A549 (cell line): ENCODE measurements at regions not wholly inside any gene's neighbourhood (a gene's known extent, or its start where the extent isn't known, plus 50 kb on each side); places are given as distances from the start of the nearest gene placed in this dataset.

Experiments
- ATAC-seq, 2 experiments: fragments of 200-7000 bp in 1 of 2; fragments of >200 bp in 1 of 2; cut with Nextera tagmentation in 1 of 2; cut with Tn5 transposase in 1 of 2; 3 replicates each; pipeline versions ENCODE4 v1.8.0 to v1.9.1; 2018 to 2020; ENCODE audit warnings: mild to moderate bottlenecking in 1 of 2, moderate library complexity in 1 of 2
- CTCF ChIA-PET: fragments of 300-600 bp; sonication (Branson Sonifier 250); formaldehyde crosslinking; extraction: SDS; loops from one replicate; lab custom pipeline; 2021; ENCODE audit warnings: antibody characterized with exemption, inconsistent platforms; lab: Yijun Ruan, JAX
- POLR2A ChIA-PET: fragments of 350-600 bp; formaldehyde crosslinking; extraction: SDS; loops from one replicate; lab custom pipeline; 2021; ENCODE audit warnings: antibody characterized with exemption, inconsistent platforms; lab: Yijun Ruan, JAX
- DNase-seq, 2 experiments: peaks; one replicate each; pipeline versions ENCODE4 v3.0.0 to v3.0.0-alpha.2; 2011 to 2016; ENCODE audit warnings: low read depth in 1 of 2, low spot score in 1 of 2
- FAIRE-seq: peaks from 2 replicates; lab custom pipeline; 2011; peaks lifted over from hg19 to GRCh38; lab: Jason Lieb, UNC
- H3K27ac ChIP-seq, 2 experiments: fragments of >200 bp; sonication (Bioruptor Twin); formaldehyde crosslinking; 3 replicates each; pipeline ENCODE4 v1.5.1; 2016 to 2017
- H3K4me1 ChIP-seq: fragments of >200 bp; sonication (Bioruptor Twin); formaldehyde crosslinking; 3 replicates; pipeline ENCODE4 v1.6.1; 2016
- H3K4me2 ChIP-seq: fragments of >200 bp; sonication (Bioruptor Twin); formaldehyde crosslinking; 3 replicates; pipeline ENCODE4 v1.6.1; 2016
- H3K4me3 ChIP-seq: fragments of >200 bp; sonication (Bioruptor Twin); formaldehyde crosslinking; 3 replicates; pipeline ENCODE4 v1.5.1; 2016
- H3K9me3 ChIP-seq: fragments of >200 bp; sonication (Bioruptor Twin); formaldehyde crosslinking; 3 replicates; pipeline ENCODE4 v1.6.1; 2016
- BHLHE40 ChIP-seq: IDR thresholded peaks from 2 replicates; pipeline ENCODE4 v1.6.1; 2012; ENCODE audit warnings: low read depth, low read length, inconsistent platforms
- CBX8 ChIP-seq: fragments of 200-600 bp; sonication (generic); IDR thresholded peaks from 2 replicates; pipeline ENCODE4 v1.6.1; 2016
- CEBPB ChIP-seq, 2 experiments: fragments of >200 bp in 1 of 2; sonication (Bioruptor Twin) in 1 of 2; formaldehyde crosslinking in 1 of 2; IDR thresholded peaks; 2 replicates each; pipeline ENCODE4 v1.6.1; 2012 to 2016
- EHMT2 ChIP-seq: fragments of 200-600 bp; sonication (generic); IDR thresholded peaks from 2 replicates; pipeline ENCODE4 v1.6.1; 2016; ENCODE audit warnings: antibody characterized with exemption, low read depth, mild to moderate bottlenecking, moderate library complexity
- FOSB ChIP-seq: fragments of 250-450 bp; sonication (Bioruptor Pico); IDR thresholded peaks from 2 replicates; pipeline ENCODE4 v1.5.0; 2020; ENCODE audit warnings: mild to moderate bottlenecking, moderate library complexity
- FOXS1 ChIP-seq: fragments of 250-450 bp; sonication (Bioruptor Pico); IDR thresholded peaks from 2 replicates; pipeline ENCODE4 v1.5.0; 2020; ENCODE audit warnings: mild to moderate bottlenecking, moderate library complexity
- GATA3 ChIP-seq: IDR thresholded peaks from 2 replicates; pipeline ENCODE4 v1.6.1; 2012; ENCODE audit warnings: borderline replicate concordance
- HOXB5 ChIP-seq: fragments of 250-450 bp; sonication (Bioruptor Pico); IDR thresholded peaks from 2 replicates; pipeline ENCODE4 v1.5.0; 2020; ENCODE audit warnings: mild to moderate bottlenecking, moderate library complexity
- KDM5A ChIP-seq: fragments of 200-600 bp; sonication (generic); IDR thresholded peaks from 2 replicates; pipeline ENCODE4 v1.6.1; 2016; ENCODE audit warnings: antibody characterized with exemption, mild to moderate bottlenecking
- MYC ChIP-seq: IDR thresholded peaks from 2 replicates; pipeline ENCODE4 v1.6.1; 2012; ENCODE audit warnings: mild to moderate bottlenecking, inconsistent platforms, low read length, improper control_type of control experiment, borderline replicate concordance
- NPAS2 ChIP-seq: fragments of 250-450 bp; sonication (Bioruptor Pico); IDR thresholded peaks from 2 replicates; pipeline ENCODE4 v1.8.0; 2022; ENCODE audit warnings: mild to moderate bottlenecking, moderate library complexity, borderline replicate concordance
- NR3C1 ChIP-seq: fragments of >200 bp; sonication (Bioruptor Twin); formaldehyde crosslinking; IDR thresholded peaks from 3 replicates; pipeline ENCODE4 v1.6.1; 2017
- POLR2A ChIP-seq: IDR thresholded peaks from 2 replicates; pipeline ENCODE4 v1.6.1; 2012; ENCODE audit warnings: mild to moderate bottlenecking, low read length
- POLR2AphosphoS2 ChIP-seq: conservative IDR thresholded peaks from 2 replicates; pipeline ENCODE4 v1.6.1; 2012; ENCODE audit warnings: low read length, improper control_type of control experiment, inconsistent platforms
- RAD21 ChIP-seq, 2 experiments: fragments of >200 bp in 1 of 2; sonication (Bioruptor Twin) in 1 of 2; formaldehyde crosslinking in 1 of 2; IDR thresholded peaks in 1 of 2; conservative IDR thresholded peaks in 1 of 2; 2 replicates in 1 of 2; 3 replicates in 1 of 2; pipeline ENCODE4 v1.6.1; 2012 to 2018; ENCODE audit warnings: inconsistent platforms in 1 of 2
- RARB ChIP-seq: fragments of 250-450 bp; sonication (Bioruptor Pico); IDR thresholded peaks from 2 replicates; pipeline ENCODE4 v1.8.0; 2021; ENCODE audit warnings: mild to moderate bottlenecking, moderate library complexity
- RCOR1 ChIP-seq: fragments of 150-350 bp; IDR thresholded peaks from 2 replicates; pipeline ENCODE4 v1.6.1; 2014; ENCODE audit warnings: antibody characterized with exemption, low read length, low read depth
- RFX5 ChIP-seq: fragments of 450-650 bp; IDR thresholded peaks from 2 replicates; pipeline ENCODE4 v1.7.1; 2014; ENCODE audit warnings: antibody characterized with exemption, mild to moderate bottlenecking, moderate library complexity
- RNF2 ChIP-seq: fragments of 200-600 bp; sonication (generic); IDR thresholded peaks from 2 replicates; pipeline ENCODE4 v1.6.1; 2016; ENCODE audit warnings: low read depth, mild to moderate bottlenecking, antibody characterized with exemption, moderate library complexity, borderline replicate concordance
- SREBF2 ChIP-seq: fragments of 450-650 bp; IDR thresholded peaks from 2 replicates; pipeline ENCODE4 v1.6.1; 2014; ENCODE audit warnings: mild to moderate bottlenecking, moderate library complexity
- TP53 ChIP-seq: fragments of 250-450 bp; sonication (Bioruptor Pico); IDR thresholded peaks from 2 replicates; pipeline ENCODE4 v1.5.0; 2021; ENCODE audit warnings: mild to moderate bottlenecking, moderate library complexity
- ZC3H11A ChIP-seq: fragments of 450-650 bp; IDR thresholded peaks from 2 replicates; pipeline ENCODE4 v1.6.1; 2014; ENCODE audit warnings: antibody characterized with exemption, mild to moderate bottlenecking
- ZNF302 ChIP-seq: fragments of 250-450 bp; sonication (Bioruptor Pico); IDR thresholded peaks from 2 replicates; pipeline ENCODE4 v1.9.0; 2021; ENCODE audit warnings: inconsistent platforms, mild to moderate bottlenecking, moderate library complexity
- ZSCAN20 ChIP-seq: fragments of 250-450 bp; sonication (Bioruptor Pico); IDR thresholded peaks from 2 replicates; pipeline ENCODE4 v1.8.0; 2022; ENCODE audit warnings: mild to moderate bottlenecking, moderate library complexity
- WGBS: methylation state at CpG from one replicate; pipeline ENCODE4 v1.1.6; 2017; ENCODE audit errors: missing lambda C conversion rate; 5-methylcytosine and 5-hydroxymethylcytosine counted together
- TF ChIP-seq, protein P1 (sequence below): fragments of 250-450 bp; sonication (Bioruptor Pico); IDR thresholded peaks from 2 replicates; pipeline ENCODE4 v1.5.0; 2020; ENCODE audit warnings: low read depth, mild to moderate bottlenecking, moderate library complexity
- TF ChIP-seq, protein P2 (sequence below): fragments of 450-650 bp; IDR thresholded peaks from 2 replicates; pipeline ENCODE4 v1.6.1; 2014; ENCODE audit warnings: antibody characterized with exemption
- TF ChIP-seq, protein P3 (sequence below): fragments of 250-450 bp; sonication (Bioruptor Pico); IDR thresholded peaks from 2 replicates; pipeline ENCODE4 v1.5.0; 2021; ENCODE audit warnings: mild to moderate bottlenecking, moderate library complexity, borderline replicate concordance
- TF ChIP-seq, protein P4 (sequence below): fragments of >200 bp; sonication (Bioruptor Twin); formaldehyde crosslinking; IDR thresholded peaks from 2 replicates; pipeline ENCODE4 v1.6.1; 2016

DNA sequence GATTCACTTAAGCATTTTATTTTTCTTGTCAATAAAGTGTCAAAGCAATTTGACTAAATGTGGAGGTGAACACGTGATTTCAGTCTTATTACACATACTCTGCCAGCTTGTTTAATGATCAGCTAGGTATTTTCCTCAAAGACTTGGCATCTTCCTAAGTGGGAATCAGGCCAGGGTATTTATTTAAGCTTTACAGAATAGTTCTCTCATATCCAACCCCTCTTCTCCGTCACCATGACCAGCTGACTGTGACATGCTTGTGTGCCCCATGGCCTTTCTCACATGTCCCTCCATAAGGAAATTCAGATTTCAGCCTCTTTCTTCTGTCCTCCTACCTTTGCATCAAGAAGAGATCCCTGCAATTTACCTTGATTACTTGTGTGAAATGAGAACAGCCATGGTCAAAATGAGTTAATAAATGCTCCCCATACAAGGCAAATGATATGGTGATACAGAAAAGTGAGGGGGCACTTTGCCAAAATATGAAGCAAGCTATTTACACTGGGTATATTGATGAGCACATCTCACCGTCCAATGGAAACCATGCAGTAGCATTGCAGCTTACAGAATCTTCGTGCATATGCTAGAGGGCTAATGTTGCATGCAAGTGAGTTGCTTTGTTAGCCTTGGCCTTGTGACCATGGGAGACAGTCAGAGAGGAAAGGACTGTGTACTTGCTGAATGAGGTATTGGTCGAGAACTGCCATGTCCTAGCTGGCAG, 202.2 kb downstream of the RNF152 start:
- DNase-seq (no peak), ATAC-seq (no peak)
- TF ChIP-seq, protein P1, sequence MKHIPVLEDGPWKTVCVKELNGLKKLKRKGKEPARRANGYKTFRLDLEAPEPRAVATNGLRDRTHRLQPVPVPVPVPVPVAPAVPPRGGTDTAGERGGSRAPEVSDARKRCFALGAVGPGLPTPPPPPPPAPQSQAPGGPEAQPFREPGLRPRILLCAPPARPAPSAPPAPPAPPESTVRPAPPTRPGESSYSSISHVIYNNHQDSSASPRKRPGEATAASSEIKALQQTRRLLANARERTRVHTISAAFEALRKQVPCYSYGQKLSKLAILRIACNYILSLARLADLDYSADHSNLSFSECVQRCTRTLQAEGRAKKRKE (CRISPR knock-in tag), result no peak
- TF ChIP-seq RAD21 (conservative IDR thresholded peaks at IDR 0.05 in 1 of 2, IDR thresholded peaks at IDR 0.05 in 1 of 2) (no peak), ZSCAN20 (CRISPR knock-in tag) (no peak), KDM5A (no peak), FOSB (CRISPR knock-in tag) (no peak), RARB (CRISPR knock-in tag) (no peak), BHLHE40 (no peak), EHMT2 (no peak), GATA3 (no peak), SREBF2 (no peak), TP53 (CRISPR knock-in tag) (no peak), FOXS1 (CRISPR knock-in tag) (no peak), RFX5 (no peak), CBX8 (no peak), ZC3H11A (no peak)
- TF ChIP-seq, protein P2, sequence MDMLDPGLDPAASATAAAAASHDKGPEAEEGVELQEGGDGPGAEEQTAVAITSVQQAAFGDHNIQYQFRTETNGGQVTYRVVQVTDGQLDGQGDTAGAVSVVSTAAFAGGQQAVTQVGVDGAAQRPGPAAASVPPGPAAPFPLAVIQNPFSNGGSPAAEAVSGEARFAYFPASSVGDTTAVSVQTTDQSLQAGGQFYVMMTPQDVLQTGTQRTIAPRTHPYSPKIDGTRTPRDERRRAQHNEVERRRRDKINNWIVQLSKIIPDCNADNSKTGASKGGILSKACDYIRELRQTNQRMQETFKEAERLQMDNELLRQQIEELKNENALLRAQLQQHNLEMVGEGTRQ, result no peak
- TF ChIP-seq, protein P3, sequence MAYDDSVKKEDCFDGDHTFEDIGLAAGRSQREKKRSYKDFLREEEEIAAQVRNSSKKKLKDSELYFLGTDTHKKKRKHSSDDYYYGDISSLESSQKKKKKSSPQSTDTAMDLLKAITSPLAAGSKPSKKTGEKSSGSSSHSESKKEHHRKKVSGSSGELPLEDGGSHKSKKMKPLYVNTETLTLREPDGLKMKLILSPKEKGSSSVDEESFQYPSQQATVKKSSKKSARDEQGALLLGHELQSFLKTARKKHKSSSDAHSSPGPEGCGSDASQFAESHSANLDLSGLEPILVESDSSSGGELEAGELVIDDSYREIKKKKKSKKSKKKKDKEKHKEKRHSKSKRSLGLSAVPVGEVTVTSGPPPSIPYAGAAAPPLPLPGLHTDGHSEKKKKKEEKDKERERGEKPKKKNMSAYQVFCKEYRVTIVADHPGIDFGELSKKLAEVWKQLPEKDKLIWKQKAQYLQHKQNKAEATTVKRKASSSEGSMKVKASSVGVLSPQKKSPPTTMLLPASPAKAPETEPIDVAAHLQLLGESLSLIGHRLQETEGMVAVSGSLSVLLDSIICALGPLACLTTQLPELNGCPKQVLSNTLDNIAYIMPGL (CRISPR knock-in tag), result no peak
- TF ChIP-seq, all 56 proteins: peak for 0
- no peak overlapping the region for H3K27ac ChIP-seq
- no peak for FAIRE-seq
- no peak overlapping the region for H3K4me2 ChIP-seq
- WGBS, result 16% methylated on average over 5 of the region's 5 CpGs
- H3K9me3 ChIP-seq, result no peaks in the 10 kb centered on the region
- CTCF ChIA-PET, result no interaction called here
- H3K4me1 ChIP-seq, result no peaks in the 10 kb centered on the region
- H3K4me3 ChIP-seq, result no peak overlapping the region
- POLR2A ChIA-PET, result no interaction called here

DNA sequence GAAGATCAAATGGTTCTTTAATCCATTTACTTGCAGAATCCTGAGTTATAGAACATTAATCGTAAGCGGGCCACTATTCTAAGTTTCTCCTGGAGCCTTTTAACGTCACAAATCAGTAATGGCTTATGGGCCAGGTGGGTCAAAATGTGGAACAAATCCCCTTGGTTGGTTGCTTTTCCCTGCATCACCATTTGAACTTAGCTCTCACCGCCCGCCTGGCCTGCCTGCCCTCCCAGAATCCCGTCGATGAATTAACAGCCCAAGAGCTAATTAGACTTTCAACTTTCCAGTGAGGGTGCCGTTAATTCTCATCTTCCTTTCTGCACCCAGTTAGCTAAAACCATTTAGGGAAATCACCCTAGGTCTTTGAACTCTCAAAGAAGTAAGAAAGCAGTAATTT, 205.5 kb downstream of the RNF152 start:
- no peak overlapping the region for H3K27ac ChIP-seq
- TF ChIP-seq ZNF302 (CRISPR knock-in tag), result no peak
- no peak for TF ChIP-seq ZC3H11A
- TF ChIP-seq RCOR1, result no peak
- TF ChIP-seq RNF2, result no peak
- no peak for TF ChIP-seq RAD21 (conservative IDR thresholded peaks at IDR 0.05 in 1 of 2, IDR thresholded peaks at IDR 0.05 in 1 of 2)
- ATAC-seq (no peak), FAIRE-seq (no peak), DNase-seq (no peak)
- H3K4me3 ChIP-seq, result no peak overlapping the region
- ChIA-PET POLR2A (no interaction called here), CTCF (interaction anchor here (0.8 kb wide), 1 partner anchor 51 kb away, joined by 3 read pairs; no protein-coding TSS in a partner anchor)
- WGBS, result 32% methylated on average over 7 of the region's 8 CpGs
- no peak overlapping the region for H3K4me2 ChIP-seq
- no peaks in the 10 kb centered on the region for H3K9me3 ChIP-seq
- no peaks in the 10 kb centered on the region for H3K4me1 ChIP-seq

DNA sequence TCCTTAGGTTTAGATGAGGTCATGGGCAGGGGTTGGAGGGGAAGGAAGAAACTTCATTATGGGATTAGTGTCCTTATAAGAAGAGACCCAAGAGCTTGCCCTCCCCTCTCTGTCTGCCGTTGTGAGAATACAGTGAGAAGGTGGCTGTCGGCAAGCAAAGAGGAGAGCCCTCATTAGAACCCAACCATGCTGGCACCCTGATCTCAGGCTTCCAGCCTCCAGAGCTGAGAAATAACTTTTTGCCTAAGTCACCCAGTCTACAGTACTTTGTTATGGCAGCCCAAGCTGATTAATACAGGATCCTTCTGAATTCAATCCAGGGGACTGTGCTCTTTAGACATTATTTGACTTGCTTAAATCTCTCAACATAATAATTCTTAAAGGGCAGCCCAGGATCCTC, 209.0 kb downstream of the RNF152 start:
- ChIA-PET POLR2A (no interaction called here), CTCF (no interaction called here)
- Histone ChIP-seq H3K4me1 (no peaks in the 10 kb centered on the region), H3K4me2 (no peak overlapping the region), H3K27ac (no peak overlapping the region), H3K4me3 (no peak overlapping the region), H3K9me3 (no peaks in the 10 kb centered on the region)
- FAIRE-seq (no peak), DNase-seq (no peak), ATAC-seq (no peak)
- WGBS, result 23% methylated on average over 2 of the region's 2 CpGs
- TF ChIP-seq NR3C1 (no peak), POLR2AphosphoS2 (no peak), TP53 (CRISPR knock-in tag) (no peak), MYC (no peak), HOXB5 (CRISPR knock-in tag) (no peak), RARB (CRISPR knock-in tag) (no peak), NPAS2 (no peak), RNF2 (no peak), ZC3H11A (no peak), CEBPB (IDR thresholded peaks at IDR 0.05) (no peak), POLR2A (no peak)
- TF ChIP-seq, protein P4, sequence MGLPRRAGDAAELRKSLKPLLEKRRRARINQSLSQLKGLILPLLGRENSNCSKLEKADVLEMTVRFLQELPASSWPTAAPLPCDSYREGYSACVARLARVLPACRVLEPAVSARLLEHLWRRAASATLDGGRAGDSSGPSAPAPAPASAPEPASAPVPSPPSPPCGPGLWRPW, result no peak
- TF ChIP-seq, protein P3 (CRISPR knock-in tag), result no peak
